ENCODE measurements at regions not wholly inside any gene's neighbourhood (a gene's known extent, or its start where the extent isn't known, plus 50 kb on each side); places are given as distances from the start of the nearest gene placed in this dataset.

- ChIA-PET POLR2A (interaction anchor here (0.6 kb wide), 1 partner anchor 359 kb away, joined by 3 read pairs; no protein-coding TSS in a partner anchor), CTCF (no interaction called here)
- no CpG with 5 or more reads among the region's 1 CpG for WGBS (ENCODE audit: insufficient coverage)
- Histone ChIP-seq H3K36me3 (ENCODE audit: control insufficient read depth in 4 of 4, insufficient read depth in 4 of 4, low read length in 3 of 4) (no peaks in the 10 kb centered on the region), H3K4me1 (ENCODE audit: control extremely low read depth in 1 of 4, control insufficient read depth in 4 of 4, insufficient read depth in 4 of 4, low read length in 3 of 4) (no peaks in the 10 kb centered on the region), H3K27me3 (replicated peaks in 2 of 5; ENCODE audit: control insufficient read depth in 4 of 5, insufficient read depth in 5 of 5, low read length in 4 of 5) (peaks cover 0 to 5% (median 0%) of the 10 kb centered on the region in 5 experiments), H3K9me3 (ENCODE audit: control extremely low read depth in 1 of 5, control insufficient read depth in 4 of 5, insufficient read depth in 2 of 5, low read depth in 1 of 5, low read length in 4 of 5) (peaks cover 0 to 6% (median 0%) of the 10 kb centered on the region in 5 experiments), H3K4me3 (ENCODE audit: control insufficient read depth in 1 of 7, extremely low read depth in 1 of 7, insufficient read depth in 4 of 7, low read depth in 2 of 7, low read length in 6 of 7) (no peak overlapping the region), H3K27ac (ENCODE audit: insufficient read depth in 1 of 2, low read depth in 1 of 2, low read length in 2 of 2, poor library complexity in 1 of 2, severe bottlenecking in 2 of 2) (no peak overlapping the region)
- no peak for DNase-seq
These were observed 61.7 kb downstream of the NPS start for GRCh38 chr10:127610816-127611215.

GRCh38 chr10:127614484-127615017, 65.4 kb downstream of the NPS start:
- H3K4me1 ChIP-seq (ENCODE audit: control extremely low read depth in 1 of 4, control insufficient read depth in 4 of 4, insufficient read depth in 4 of 4, low read length in 3 of 4): no peaks in the 10 kb centered on the region
- no peak overlapping the region for H3K27ac ChIP-seq (ENCODE audit: insufficient read depth in 1 of 2, low read depth in 1 of 2, low read length in 2 of 2, poor library complexity in 1 of 2, severe bottlenecking in 2 of 2)
- DNase-seq: no peak
- H3K4me3 ChIP-seq (ENCODE audit: control insufficient read depth in 1 of 7, extremely low read depth in 1 of 7, insufficient read depth in 4 of 7, low read depth in 2 of 7, low read length in 6 of 7): no peak overlapping the region
- H3K27me3 ChIP-seq (replicated peaks in 2 of 5; ENCODE audit: control insufficient read depth in 4 of 5, insufficient read depth in 5 of 5, low read length in 4 of 5): peaks cover 0 to 6% (median 0%) of the 10 kb centered on the region in 5 experiments
- POLR2A ChIA-PET: no interaction called here
- CTCF ChIA-PET: no interaction called here
- H3K36me3 ChIP-seq (ENCODE audit: control insufficient read depth in 4 of 4, insufficient read depth in 4 of 4, low read length in 3 of 4): no peaks in the 10 kb centered on the region
- peaks cover 0 to 5% (median 0%) of the 10 kb centered on the region in 5 experiments for H3K9me3 ChIP-seq (ENCODE audit: control extremely low read depth in 1 of 5, control insufficient read depth in 4 of 5, insufficient read depth in 2 of 5, low read depth in 1 of 5, low read length in 4 of 5)
- WGBS (ENCODE audit: insufficient coverage): 84% methylated on average over 7 of the region's 7 CpGs

GRCh38 chr10:127618797-127619196, 69.7 kb downstream of the NPS start:
- 100% methylated on average over 2 of the region's 3 CpGs for WGBS (ENCODE audit: insufficient coverage)
- DNase-seq: no peak
- no peaks in the 10 kb centered on the region for H3K4me1 ChIP-seq (ENCODE audit: control extremely low read depth in 1 of 4, control insufficient read depth in 4 of 4, insufficient read depth in 4 of 4, low read length in 3 of 4)
- H3K27ac ChIP-seq (ENCODE audit: insufficient read depth in 1 of 2, low read depth in 1 of 2, low read length in 2 of 2, poor library complexity in 1 of 2, severe bottlenecking in 2 of 2): no peak overlapping the region
- POLR2A ChIA-PET: no interaction called here
- no peak overlapping the region for H3K4me3 ChIP-seq (ENCODE audit: control insufficient read depth in 1 of 7, extremely low read depth in 1 of 7, insufficient read depth in 4 of 7, low read depth in 2 of 7, low read length in 6 of 7)
- H3K9me3 ChIP-seq (ENCODE audit: control extremely low read depth in 1 of 5, control insufficient read depth in 4 of 5, insufficient read depth in 2 of 5, low read depth in 1 of 5, low read length in 4 of 5): peaks cover 0 to 5% (median 0%) of the 10 kb centered on the region in 5 experiments
- no peaks in the 10 kb centered on the region for H3K36me3 ChIP-seq (ENCODE audit: control insufficient read depth in 4 of 4, insufficient read depth in 4 of 4, low read length in 3 of 4)
- peaks cover 0 to 4% (median 0%) of the 10 kb centered on the region in 5 experiments for H3K27me3 ChIP-seq (replicated peaks in 2 of 5; ENCODE audit: control insufficient read depth in 4 of 5, insufficient read depth in 5 of 5, low read length in 4 of 5)
- CTCF ChIA-PET: no interaction called here

GRCh38 chr10:127619546-127620325, 70.6 kb downstream of the NPS start:
- no peak overlapping the region for H3K27ac ChIP-seq (ENCODE audit: insufficient read depth in 1 of 2, low read depth in 1 of 2, low read length in 2 of 2, poor library complexity in 1 of 2, severe bottlenecking in 2 of 2)
- ChIA-PET POLR2A (no interaction called here), CTCF (no interaction called here)
- WGBS (ENCODE audit: insufficient coverage): 93% methylated on average over 3 of the region's 5 CpGs
- DNase-seq: no peak
- no peaks in the 10 kb centered on the region for H3K4me1 ChIP-seq (ENCODE audit: control extremely low read depth in 1 of 4, control insufficient read depth in 4 of 4, insufficient read depth in 4 of 4, low read length in 3 of 4)
- no peaks in the 10 kb centered on the region for H3K36me3 ChIP-seq (ENCODE audit: control insufficient read depth in 4 of 4, insufficient read depth in 4 of 4, low read length in 3 of 4)
- peaks cover 0 to 4% (median 0%) of the 10 kb centered on the region in 5 experiments for H3K9me3 ChIP-seq (ENCODE audit: control extremely low read depth in 1 of 5, control insufficient read depth in 4 of 5, insufficient read depth in 2 of 5, low read depth in 1 of 5, low read length in 4 of 5)
- no peak overlapping the region for H3K4me3 ChIP-seq (ENCODE audit: control insufficient read depth in 1 of 7, extremely low read depth in 1 of 7, insufficient read depth in 4 of 7, low read depth in 2 of 7, low read length in 6 of 7)
- H3K27me3 ChIP-seq (replicated peaks in 2 of 5; ENCODE audit: control insufficient read depth in 4 of 5, insufficient read depth in 5 of 5, low read length in 4 of 5): peaks cover 0 to 4% (median 0%) of the 10 kb centered on the region in 5 experiments

GRCh38 chr10:127635882-127636281, 86.8 kb downstream of the NPS start:
- H3K4me1 ChIP-seq (ENCODE audit: control extremely low read depth in 1 of 4, control insufficient read depth in 4 of 4, insufficient read depth in 4 of 4, low read length in 3 of 4): no peaks in the 10 kb centered on the region
- no CpG with 5 or more reads among the region's 2 CpGs for WGBS (ENCODE audit: insufficient coverage)

GRCh38 chr10:127648885-127649284, 88.1 kb upstream of the FOXI2 start:
- POLR2A ChIA-PET: no interaction called here
- DNase-seq: no peak
- no peak overlapping the region for H3K27ac ChIP-seq (ENCODE audit: insufficient read depth in 1 of 2, low read depth in 1 of 2, low read length in 2 of 2, poor library complexity in 1 of 2, severe bottlenecking in 2 of 2)
- no peaks in the 10 kb centered on the region for H3K36me3 ChIP-seq (ENCODE audit: control insufficient read depth in 4 of 4, insufficient read depth in 4 of 4, low read length in 3 of 4)
- peaks cover 0 to 2% (median 0%) of the 10 kb centered on the region in 5 experiments for H3K9me3 ChIP-seq (ENCODE audit: control extremely low read depth in 1 of 5, control insufficient read depth in 4 of 5, insufficient read depth in 2 of 5, low read depth in 1 of 5, low read length in 4 of 5)
- H3K4me1 ChIP-seq (ENCODE audit: control extremely low read depth in 1 of 4, control insufficient read depth in 4 of 4, insufficient read depth in 4 of 4, low read length in 3 of 4): no peaks in the 10 kb centered on the region
- CTCF ChIA-PET: no interaction called here
- H3K27me3 ChIP-seq (replicated peaks in 2 of 5; ENCODE audit: control insufficient read depth in 4 of 5, insufficient read depth in 5 of 5, low read length in 4 of 5): peaks cover 0 to 7% (median 0%) of the 10 kb centered on the region in 5 experiments
- WGBS (ENCODE audit: insufficient coverage): 100% methylated on average over 1 of the region's 3 CpGs
- no peak overlapping the region for H3K4me3 ChIP-seq (ENCODE audit: control insufficient read depth in 1 of 7, extremely low read depth in 1 of 7, insufficient read depth in 4 of 7, low read depth in 2 of 7, low read length in 6 of 7)

More at GRCh38 chr10:127635882-127636281, 86.8 kb downstream of the NPS start:
- POLR2A ChIA-PET: no interaction called here
- H3K4me3 ChIP-seq (ENCODE audit: control insufficient read depth in 1 of 7, extremely low read depth in 1 of 7, insufficient read depth in 4 of 7, low read depth in 2 of 7, low read length in 6 of 7): no peak overlapping the region
- no peaks in the 10 kb centered on the region for H3K27me3 ChIP-seq (replicated peaks in 2 of 5; ENCODE audit: control insufficient read depth in 4 of 5, insufficient read depth in 5 of 5, low read length in 4 of 5)
- no peak for DNase-seq
- CTCF ChIA-PET: no interaction called here
- H3K9me3 ChIP-seq (ENCODE audit: control extremely low read depth in 1 of 5, control insufficient read depth in 4 of 5, insufficient read depth in 2 of 5, low read depth in 1 of 5, low read length in 4 of 5): peaks cover 0 to 26% (median 19%) of the 10 kb centered on the region in 5 experiments
- no peak overlapping the region for H3K27ac ChIP-seq (ENCODE audit: insufficient read depth in 1 of 2, low read depth in 1 of 2, low read length in 2 of 2, poor library complexity in 1 of 2, severe bottlenecking in 2 of 2)
- H3K36me3 ChIP-seq (ENCODE audit: control insufficient read depth in 4 of 4, insufficient read depth in 4 of 4, low read length in 3 of 4): no peaks in the 10 kb centered on the region

- Histone ChIP-seq H3K4me1 (ENCODE audit: control extremely low read depth in 1 of 4, control insufficient read depth in 4 of 4, insufficient read depth in 4 of 4, low read length in 3 of 4) (no peaks in the 10 kb centered on the region), H3K4me3 (ENCODE audit: control insufficient read depth in 1 of 7, extremely low read depth in 1 of 7, insufficient read depth in 4 of 7, low read depth in 2 of 7, low read length in 6 of 7) (no peak overlapping the region), H3K9me3 (ENCODE audit: control extremely low read depth in 1 of 5, control insufficient read depth in 4 of 5, insufficient read depth in 2 of 5, low read depth in 1 of 5, low read length in 4 of 5) (no peaks in the 10 kb centered on the region), H3K27me3 (replicated peaks in 2 of 5; ENCODE audit: control insufficient read depth in 4 of 5, insufficient read depth in 5 of 5, low read length in 4 of 5) (peaks cover 0 to 7% (median 0%) of the 10 kb centered on the region in 5 experiments), H3K27ac (ENCODE audit: insufficient read depth in 1 of 2, low read depth in 1 of 2, low read length in 2 of 2, poor library complexity in 1 of 2, severe bottlenecking in 2 of 2) (no peak overlapping the region), H3K36me3 (ENCODE audit: control insufficient read depth in 4 of 4, insufficient read depth in 4 of 4, low read length in 3 of 4) (no peaks in the 10 kb centered on the region)
- CTCF ChIA-PET: no interaction called here
- WGBS (ENCODE audit: insufficient coverage): 54% methylated on average over 3 of the region's 6 CpGs
- POLR2A ChIA-PET: no interaction called here
- DNase-seq: no peak
These were observed 87.3 kb upstream of the FOXI2 start for GRCh38 chr10:127649642-127650041.
